ENCODE measurements at regions not wholly inside any gene's neighbourhood (a gene's known extent, or its start where the extent isn't known, plus 50 kb on each side); places are given as distances from the start of the nearest gene placed in this dataset.

DNA sequence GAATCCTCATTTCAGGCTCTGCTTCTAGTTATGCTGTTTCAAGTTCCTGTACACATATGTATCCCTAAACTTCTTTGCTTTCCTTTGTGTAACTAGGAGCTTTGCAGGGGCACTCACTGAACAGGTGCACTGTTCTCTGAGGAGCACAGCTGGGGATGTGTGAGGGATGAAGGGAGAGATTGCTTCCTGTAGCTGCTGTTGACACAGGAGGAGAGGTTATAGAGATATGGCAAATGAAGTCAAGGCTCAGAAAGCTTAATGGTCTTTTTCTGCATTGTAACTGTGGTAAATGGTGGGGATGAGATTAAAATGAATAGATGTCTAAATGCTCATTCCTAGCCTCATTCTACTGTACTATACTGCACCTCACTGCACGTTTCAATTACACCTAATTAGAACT lies 454.3 kb downstream of the BTBD3 start:
- no peak for DNase-seq (ENCODE audit: low read depth)

GRCh38 chr20:12372557-12372956 lies 454.9 kb downstream of the BTBD3 start:
- no peak for DNase-seq (ENCODE audit: low read depth)

- no peak for DNase-seq (ENCODE audit: low read depth)
Measured at GRCh38 chr20:12375967-12376366, 458.3 kb downstream of the BTBD3 start.

DNA sequence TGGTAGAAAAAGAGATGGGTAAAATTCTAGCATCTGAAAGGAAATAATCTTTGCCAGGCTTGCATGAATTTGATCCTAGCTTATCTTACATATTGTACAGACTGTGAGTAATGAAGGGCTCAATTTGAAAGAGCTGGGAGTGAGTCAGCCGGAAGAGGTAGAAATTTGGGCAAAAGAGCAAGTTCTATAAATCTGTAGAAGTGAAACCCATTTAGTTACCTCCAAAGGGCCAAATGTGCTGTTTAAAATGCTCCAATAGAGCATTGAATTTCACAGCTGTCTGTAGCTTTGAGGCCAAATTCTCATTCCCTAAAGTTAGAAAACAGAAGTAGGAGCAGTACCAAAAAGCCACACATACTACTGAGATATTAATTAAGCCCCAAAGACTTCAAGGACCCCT lies 466.1 kb downstream of the BTBD3 start:
- no peak for DNase-seq (ENCODE audit: low read depth)

DNA sequence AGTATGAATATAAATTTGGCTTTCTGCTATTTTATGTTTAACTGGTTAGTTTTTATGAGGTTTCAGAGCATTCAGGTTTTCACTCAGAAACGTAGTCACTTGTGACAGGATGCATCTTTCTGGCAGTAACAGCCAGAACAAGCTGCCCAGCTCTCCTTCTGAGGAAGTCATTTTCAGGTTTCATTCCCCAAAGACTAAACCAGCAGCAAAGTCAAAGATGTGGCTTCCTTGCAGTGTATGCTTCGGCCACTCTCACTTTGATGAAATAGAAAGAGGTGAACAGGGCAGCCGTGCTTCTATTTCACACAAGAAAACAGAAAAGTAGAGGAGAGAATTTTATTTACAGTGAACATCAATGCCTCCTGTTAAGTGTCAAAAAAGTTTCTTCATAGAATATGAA lies 469.1 kb downstream of the BTBD3 start:
- DNase-seq (ENCODE audit: low read depth) = no peak

DNA sequence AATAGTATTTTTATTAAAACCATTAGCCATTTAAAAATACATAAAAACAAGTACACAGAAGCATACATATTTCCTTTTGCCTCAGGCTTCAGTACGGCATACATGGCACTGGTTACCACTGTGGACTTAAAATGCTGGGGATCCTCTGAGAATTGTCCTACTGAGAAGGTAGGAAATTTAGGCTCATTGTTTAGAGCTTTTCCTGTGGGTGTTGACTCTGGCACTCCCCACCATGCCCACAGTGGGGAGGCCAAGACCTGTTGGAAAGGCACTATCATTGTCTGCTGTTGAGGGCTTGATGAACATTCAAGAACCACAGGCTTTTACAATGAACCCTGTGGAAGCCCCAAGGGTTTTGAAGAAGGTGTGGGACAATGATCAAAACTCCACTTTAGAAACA lies 473.4 kb downstream of the BTBD3 start:
- no peak for DNase-seq (ENCODE audit: low read depth)

DNA sequence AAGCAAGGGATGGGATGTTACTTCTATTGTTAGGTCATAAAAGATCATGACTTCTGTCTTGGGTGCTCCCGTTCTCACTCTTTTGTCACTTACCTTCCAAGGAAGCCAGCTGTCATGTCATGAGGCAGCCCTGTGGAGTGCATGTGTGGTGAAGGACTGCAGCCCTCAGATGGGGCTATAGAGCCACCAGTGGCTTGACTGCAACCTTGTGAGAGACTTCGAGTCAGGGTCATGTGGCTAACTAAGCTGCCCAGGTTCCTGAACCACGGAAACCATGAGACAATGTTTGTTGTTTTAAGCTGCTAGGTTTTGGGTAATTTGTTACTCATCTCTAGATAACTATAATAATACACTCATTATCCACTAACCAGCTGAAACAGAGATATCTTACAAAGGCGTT lies 477.1 kb downstream of the BTBD3 start:
- DNase-seq (ENCODE audit: low read depth) = no peak

DNA sequence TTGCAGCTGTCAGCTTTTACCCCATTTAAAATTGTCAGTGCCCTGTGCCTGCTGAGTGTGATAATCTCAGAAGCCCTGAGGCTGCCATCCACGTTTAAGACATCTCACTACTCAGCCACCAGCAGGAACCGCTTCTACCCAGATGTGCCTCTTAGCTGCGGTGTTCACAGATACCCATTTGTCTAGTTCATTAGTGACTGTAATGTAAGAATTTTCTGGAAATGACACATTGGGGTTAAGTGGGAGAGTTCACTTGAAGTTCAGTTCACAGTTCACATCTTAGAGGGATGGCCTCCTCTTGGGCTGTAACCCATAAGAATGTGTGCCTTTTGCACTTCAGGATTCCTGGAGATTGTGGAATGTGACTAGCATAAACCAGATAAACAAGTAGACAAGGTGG lies 477.7 kb downstream of the BTBD3 start:
- DNase-seq (ENCODE audit: low read depth) = no peak

DNA sequence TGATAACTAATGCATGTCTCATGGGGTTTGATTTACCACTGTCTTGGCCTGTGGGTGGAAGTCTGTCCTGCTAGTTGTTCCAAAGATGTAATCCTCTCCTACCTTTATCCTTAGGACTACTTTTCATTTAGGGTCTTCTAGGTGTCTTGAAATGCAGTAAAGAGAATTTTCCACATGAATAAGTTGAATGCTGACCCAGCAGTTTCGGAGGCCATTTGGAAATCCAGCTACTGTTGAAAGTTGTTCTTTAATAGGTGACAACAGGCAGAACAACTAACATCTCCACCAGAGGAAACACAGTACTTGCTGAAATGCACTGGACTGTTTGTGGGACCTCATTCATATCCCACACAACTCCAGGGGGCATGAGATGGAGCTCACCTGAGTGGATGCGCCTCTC lies 478.1 kb downstream of the BTBD3 start:
- DNase-seq (ENCODE audit: low read depth) = no peak

GRCh38 chr20:12399110-12399836 lies 481.6 kb downstream of the BTBD3 start:
- DNase-seq (ENCODE audit: low read depth) = no peak

DNA sequence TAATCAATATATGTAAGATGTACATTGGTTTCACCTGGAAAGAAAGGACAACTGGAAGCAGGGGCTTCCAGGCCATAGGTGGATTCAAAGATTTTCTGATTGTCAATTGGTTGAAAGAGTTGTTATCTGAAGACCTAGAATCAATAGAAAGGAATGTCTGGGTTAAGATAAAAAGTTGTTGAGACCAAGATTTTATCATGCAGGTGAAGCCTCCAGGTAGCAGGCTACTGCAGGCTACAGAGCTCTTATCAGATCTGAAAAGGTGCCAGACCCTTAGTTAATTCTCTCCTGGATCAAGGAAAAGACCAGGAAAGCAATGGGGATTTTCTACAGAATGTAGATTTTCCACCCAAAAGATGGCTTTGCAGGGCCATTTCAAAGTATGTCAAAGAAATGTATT lies 487.2 kb downstream of the BTBD3 start:
- no peak for DNase-seq (ENCODE audit: low read depth)

DNA sequence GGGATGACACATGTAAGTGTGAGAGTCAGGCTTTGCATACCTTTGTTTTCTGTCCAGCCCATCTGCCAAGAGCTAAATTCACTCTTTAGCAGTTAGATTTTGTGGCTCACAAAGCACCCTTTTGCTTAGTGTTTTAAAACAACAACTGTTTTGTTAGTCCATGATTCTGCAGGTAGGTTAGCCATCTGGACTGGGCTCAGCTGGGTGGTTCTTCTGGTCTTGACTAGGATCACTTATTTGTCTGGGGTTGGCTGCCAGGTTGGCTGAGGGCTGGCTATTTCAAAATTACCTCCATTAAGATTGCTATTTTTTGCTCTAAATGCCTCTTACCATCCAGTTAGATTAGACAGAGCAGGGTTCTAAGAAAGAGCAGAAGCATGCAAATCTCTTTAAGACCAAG lies 489.3 kb downstream of the BTBD3 start:
- no peak for DNase-seq (ENCODE audit: low read depth)

DNA sequence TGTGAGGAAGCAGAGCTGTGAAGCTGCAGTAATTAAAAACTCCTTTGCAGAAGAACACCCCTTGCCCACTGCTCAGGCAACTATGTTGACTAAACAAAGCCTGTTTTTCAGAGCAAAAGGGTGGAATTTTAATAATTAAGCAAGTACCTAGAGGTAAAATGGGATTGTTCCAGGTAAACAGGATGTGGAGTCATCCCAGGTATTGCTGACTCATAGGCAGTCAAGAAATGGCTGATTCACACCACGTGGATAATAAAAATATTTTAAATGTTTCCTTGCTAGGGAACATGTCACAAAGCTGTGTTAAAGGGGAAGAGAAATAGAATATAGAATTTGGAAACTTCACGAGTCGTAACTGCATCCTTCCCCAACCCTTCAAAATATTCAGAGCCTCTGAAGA lies 491.8 kb downstream of the BTBD3 start:
- no peak for DNase-seq (ENCODE audit: low read depth)

DNA sequence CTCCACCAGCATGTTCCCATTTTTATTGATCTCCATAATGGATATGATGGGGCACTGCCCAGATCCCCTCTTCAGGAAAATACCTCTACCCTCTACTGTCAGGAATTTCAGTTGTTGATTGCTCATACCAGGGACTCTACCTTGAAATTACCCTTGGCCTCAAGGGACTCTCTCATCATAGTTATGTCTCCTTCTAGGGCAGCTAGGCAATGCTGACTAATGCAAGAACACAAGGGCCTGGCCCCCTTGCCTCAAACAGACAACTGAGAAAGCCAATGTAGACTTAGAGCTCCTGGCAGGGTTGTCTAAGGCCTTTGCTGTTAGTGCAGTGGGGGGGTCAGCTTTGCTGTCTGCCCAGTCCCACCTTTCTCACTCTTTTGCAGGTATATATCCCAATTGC lies 493.1 kb downstream of the BTBD3 start:
- no peak for DNase-seq (ENCODE audit: low read depth)

- DNase-seq (ENCODE audit: low read depth) = no peak
Measured at GRCh38 chr20:12411246-12411940, 493.7 kb downstream of the BTBD3 start.

DNA sequence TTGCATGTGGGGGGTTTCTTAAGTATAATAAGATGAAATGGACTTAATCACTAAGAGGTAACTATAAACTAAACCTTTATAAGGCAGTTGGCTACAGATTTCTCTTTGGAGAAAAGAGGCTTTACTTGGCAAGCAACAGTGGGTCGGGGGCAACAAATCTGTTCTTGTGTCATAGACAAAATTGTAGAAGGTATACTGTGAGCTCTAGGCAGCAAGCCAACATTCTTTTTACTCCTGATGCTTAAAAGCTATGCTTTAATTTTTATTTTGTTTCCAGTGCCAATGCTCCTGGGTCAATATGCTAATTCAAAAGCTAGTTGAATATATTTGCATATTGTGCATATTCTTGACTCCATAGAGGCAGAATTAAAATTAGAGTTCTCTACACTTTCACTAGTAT lies 495.4 kb downstream of the BTBD3 start:
- no peak for DNase-seq (ENCODE audit: low read depth)

DNA sequence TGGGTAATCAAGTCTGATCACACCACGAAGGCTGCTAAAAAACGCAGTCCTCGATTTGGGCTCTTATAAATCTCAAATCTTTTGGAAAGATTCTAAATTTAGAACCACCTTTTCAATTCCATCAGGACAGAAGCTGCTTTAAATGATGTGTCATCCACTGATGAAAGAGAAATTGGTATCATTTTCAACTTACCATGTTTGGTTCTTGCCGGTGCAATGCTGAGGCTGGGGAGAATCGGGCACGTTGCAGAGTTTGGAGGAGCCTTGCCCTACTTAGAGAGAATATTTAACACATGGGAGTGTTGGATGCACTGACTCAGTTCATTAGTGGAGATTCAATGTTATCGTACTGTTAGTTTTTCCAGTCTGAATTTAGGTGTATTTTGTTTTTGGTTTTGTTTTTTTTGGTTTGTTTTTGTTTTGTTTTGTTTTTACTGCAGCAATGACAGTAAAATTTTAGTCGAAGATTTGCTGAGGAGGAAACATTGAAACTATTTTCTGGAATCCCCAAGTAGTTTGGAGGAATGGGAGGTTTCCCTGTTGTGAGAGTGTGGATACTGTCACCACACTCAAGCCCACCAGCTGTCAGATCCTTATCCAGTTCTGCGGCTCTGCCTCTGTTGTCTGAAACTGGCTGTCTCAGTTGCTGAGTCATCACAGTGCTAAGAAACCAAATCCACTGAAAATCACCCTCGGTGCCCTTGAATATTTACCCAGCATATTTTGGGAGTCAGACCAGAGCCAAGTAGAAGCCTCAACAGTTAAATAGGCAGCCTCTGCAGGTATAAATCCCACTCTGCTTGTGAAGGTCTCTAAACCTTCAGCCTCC lies 497.0 kb downstream of the BTBD3 start:
- no peak for DNase-seq (ENCODE audit: low read depth)

- no peak for DNase-seq (ENCODE audit: low read depth)
Measured at GRCh38 chr20:12416281-12416680, 498.6 kb downstream of the BTBD3 start.

- DNase-seq (ENCODE audit: low read depth) = no peak
Measured at GRCh38 chr20:12433724-12434123, 516.0 kb downstream of the BTBD3 start.

- DNase-seq (ENCODE audit: low read depth) = no peak
Measured at GRCh38 chr20:12434672-12435071, 517.0 kb downstream of the BTBD3 start.

DNA sequence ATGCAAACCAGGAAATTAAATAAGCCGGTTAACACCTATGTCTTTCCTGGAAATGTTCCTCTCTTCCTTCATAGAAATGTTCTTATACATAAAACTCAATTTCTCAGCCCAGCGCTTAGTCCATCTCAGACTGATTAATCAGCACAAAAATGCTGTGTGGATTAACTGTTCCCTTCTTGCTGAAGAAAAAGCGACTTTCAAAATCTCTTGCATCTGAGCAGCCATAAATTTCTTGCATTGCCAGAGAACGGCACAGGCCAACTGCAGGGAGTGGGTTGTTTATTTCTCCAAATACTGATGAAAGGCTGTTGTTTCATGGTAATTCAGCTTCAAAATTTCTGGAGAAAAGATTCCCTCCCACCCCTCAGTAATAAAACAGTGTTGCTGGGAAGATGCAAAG lies 517.6 kb downstream of the BTBD3 start:
- no peak for DNase-seq (ENCODE audit: low read depth)

- no peak for DNase-seq (ENCODE audit: low read depth)
Measured at GRCh38 chr20:12453711-12454110, 536.0 kb downstream of the BTBD3 start.

DNA sequence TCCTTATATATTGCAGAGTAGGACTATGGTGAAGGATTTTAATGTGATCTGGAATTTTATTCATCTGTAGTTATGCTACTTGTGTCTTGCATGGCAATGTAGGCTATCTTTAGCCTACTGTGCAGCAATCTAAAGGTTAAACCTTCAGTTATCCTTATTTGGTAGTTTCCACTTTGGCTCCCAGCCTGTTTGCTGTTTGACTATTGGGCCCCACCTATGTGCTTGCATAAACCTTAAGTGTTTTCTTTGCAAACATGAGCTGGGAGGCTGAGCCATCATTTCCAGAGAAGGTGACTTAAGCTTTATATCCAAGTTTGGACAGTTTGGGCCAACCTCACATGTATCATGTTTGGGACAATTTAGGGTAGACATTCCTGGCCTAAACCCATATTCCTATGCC lies 537.5 kb downstream of the BTBD3 start:
- no peak for DNase-seq (ENCODE audit: low read depth)
